GM12878 (cell line): ENCODE measurements at regions not wholly inside any gene's neighbourhood (a gene's known extent, or its start where the extent isn't known, plus 50 kb on each side); places are given as distances from the start of the nearest gene placed in this dataset.

Experiments
- CTCF ChIP-seq, 3 experiments: IDR thresholded peaks in 2 of 3; conservative IDR thresholded peaks in 1 of 3; 2 replicates each; pipeline ENCODE4 v1.5.1; 2011; ENCODE audit warnings: low read depth in 3 of 3, low read length in 3 of 3, mild to moderate bottlenecking in 3 of 3, control low read depth in 2 of 3, moderate library complexity in 2 of 3, inconsistent platforms in 1 of 3, mixed read lengths in 1 of 3; ENCODE audit not compliant: control insufficient read depth in 2 of 3, insufficient read depth in 1 of 3; ENCODE audit errors: extremely low read depth in 1 of 3
- E4F1 ChIP-seq: fragments of 450-650 bp; IDR thresholded peaks from 2 replicates; pipeline ENCODE4 v1.6.1; 2018; ENCODE audit warnings: borderline replicate concordance, mild to moderate bottlenecking; ENCODE audit not compliant: partially characterized antibody
- ELK1 ChIP-seq: IDR thresholded peaks from 2 replicates; pipeline ENCODE4 v1.6.1; 2012; ENCODE audit warnings: low read depth, low read length, improper control_type of control experiment
- EZH2 ChIP-seq: IDR thresholded peaks from 2 replicates; pipeline ENCODE4 v1.6.1; 2012; ENCODE audit warnings: low read depth, mild to moderate bottlenecking, control low read depth, inconsistent platforms, low read length, borderline replicate concordance; ENCODE audit not compliant: control insufficient read depth
- FOXK2 ChIP-seq: fragments of 450-650 bp; IDR thresholded peaks from 2 replicates; pipeline ENCODE4 v1.6.1; 2017; ENCODE audit warnings: mild to moderate bottlenecking, moderate library complexity
- JUND ChIP-seq: IDR thresholded peaks from 2 replicates; pipeline ENCODE4 v1.6.1; 2012; ENCODE audit warnings: low read depth, mild to moderate bottlenecking, low read length, improper control_type of control experiment, moderate library complexity
- KAT2A ChIP-seq: conservative IDR thresholded peaks from 2 replicates; pipeline ENCODE4 v1.6.1; 2011; ENCODE audit warnings: low read depth, low read length; ENCODE audit not compliant: control insufficient read depth
- MXI1 ChIP-seq: fragments of 150-350 bp; IDR thresholded peaks from 2 replicates; pipeline ENCODE4 v1.6.1; 2011; ENCODE audit warnings: low read depth, mild to moderate bottlenecking, inconsistent platforms, low read length, improper control_type of control experiment
- NFYB ChIP-seq: IDR thresholded peaks from 2 replicates; pipeline ENCODE4 v1.6.1; 2011; ENCODE audit warnings: low read depth, mild to moderate bottlenecking, low read length, improper control_type of control experiment, moderate library complexity; ENCODE audit not compliant: insufficient read depth
- NRF1 ChIP-seq: conservative IDR thresholded peaks from 2 replicates; pipeline ENCODE4 v1.6.1; 2011; ENCODE audit warnings: mild to moderate bottlenecking, low read depth, low read length, improper control_type of control experiment
- RAD21 ChIP-seq: IDR thresholded peaks from 2 replicates; pipeline ENCODE4 v1.6.1; 2011; ENCODE audit warnings: mild to moderate bottlenecking, low read depth, low read length, moderate library complexity; ENCODE audit not compliant: insufficient read depth
- TCF12 ChIP-seq: IDR thresholded peaks from 2 replicates; pipeline ENCODE4 v1.6.1; 2011; ENCODE audit warnings: low read depth, mild to moderate bottlenecking, low read length

- TF ChIP-seq KAT2A (no peak), RAD21 (no peak), CTCF (IDR thresholded peaks at IDR 0.05 in 2 of 3, conservative IDR thresholded peaks at IDR 0.05 in 1 of 3; ENCODE audit: control insufficient read depth in 2 of 3, extremely low read depth in 1 of 3, insufficient read depth in 1 of 3, low read depth in 3 of 3, low read length in 3 of 3) (no peak), FOXK2 (no peak), MXI1 (no peak), JUND (no peak), EZH2 (no peak), ELK1 (no peak), NRF1 (no peak), E4F1 (no peak), TCF12 (no peak), NFYB (no peak)
These were observed 347.9 kb upstream of the SPTLC3 start for GRCh38 chr20:12660918-12661317.
